Inflammatory macrophage treated with lipopolysaccharide for 4 hours (primary cell): ENCODE measurements at regions not wholly inside any gene's neighbourhood (a gene's known extent, or its start where the extent isn't known, plus 50 kb on each side); places are given as distances from the start of the nearest gene placed in this dataset.
A peak's percentile ranks its signal among the peaks of the same experiment; 100 is the strongest.

Experiments
- DNase-seq: peaks from one replicate; pipeline ENCODE4 v3.0.0-alpha.2; 2020

- DNase-seq, result no peak
These were observed 73.7 kb downstream of the MINAR2 start for GRCh38 chr5:129821477-129822131.

DNA sequence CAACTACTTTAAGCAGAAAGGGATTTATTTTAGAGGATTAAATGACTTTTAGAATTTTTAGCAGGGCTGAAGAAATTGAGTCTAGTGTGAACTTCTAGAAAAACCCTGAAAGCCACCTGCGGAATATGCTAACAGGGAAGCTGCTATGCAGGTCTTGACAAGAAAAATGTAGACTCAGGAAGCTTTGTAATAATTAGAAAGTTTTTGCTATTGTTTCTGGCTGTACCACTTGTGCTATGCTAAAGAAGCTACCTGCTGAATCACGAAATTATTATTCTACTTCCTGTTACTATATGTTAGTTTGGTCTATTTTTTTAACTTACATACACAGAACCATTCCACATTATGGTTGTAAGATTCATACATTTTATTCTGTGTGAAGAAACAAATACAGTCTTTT lies 74.0 kb upstream of the CHSY3 start:
- DNase-seq, result no peak

GRCh38 chr5:129836321-129836720 lies 67.9 kb upstream of the CHSY3 start:
- DNase-seq, result no peak

DNA sequence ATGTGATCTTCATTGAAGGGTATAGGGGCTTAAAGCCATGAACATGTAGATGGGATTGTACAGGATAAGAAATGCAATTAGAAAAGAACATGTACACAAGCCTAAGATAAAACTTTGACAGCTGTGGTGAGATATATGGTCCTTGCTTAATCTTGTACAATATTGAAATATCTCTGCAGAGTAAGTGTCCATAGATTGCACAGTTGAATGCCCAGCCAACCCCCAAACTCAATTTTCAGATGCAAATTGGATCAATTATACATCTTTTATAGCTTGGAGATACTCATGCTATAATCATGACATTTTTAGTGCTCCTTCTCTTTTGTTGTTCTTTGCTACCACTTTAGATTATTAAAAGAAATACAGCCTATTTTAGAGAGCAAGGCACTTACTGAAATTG lies 59.5 kb upstream of the CHSY3 start:
- DNase-seq, result no peak

GRCh38 chr5:129852747-129853352 lies 51.4 kb upstream of the CHSY3 start:
- peak; percentile 61 for DNase-seq

DNA sequence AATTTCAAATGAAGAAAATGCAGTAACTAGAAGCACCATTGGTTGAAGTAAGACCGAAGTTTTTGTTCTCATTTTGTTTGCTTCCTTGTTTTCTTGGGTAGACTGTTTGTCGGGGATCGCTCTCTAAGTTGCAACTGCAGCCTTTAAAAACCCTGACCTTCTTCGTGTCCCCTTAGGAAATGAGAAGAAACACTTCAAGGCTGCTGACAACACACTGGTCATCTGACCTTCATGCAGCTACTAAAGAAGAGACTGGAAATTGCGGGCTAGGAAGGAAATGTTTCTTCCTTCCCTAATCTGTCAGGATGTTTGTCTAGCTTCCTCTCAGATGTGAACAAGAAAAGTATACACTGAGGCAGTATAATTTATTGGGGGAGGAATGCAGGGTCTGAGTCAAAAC lies 50.7 kb upstream of the CHSY3 start:
- no peak for DNase-seq
